ENCODE measurements at regions not wholly inside any gene's neighbourhood (a gene's known extent, or its start where the extent isn't known, plus 50 kb on each side); places are given as distances from the start of the nearest gene placed in this dataset.

- TF ChIP-seq POLR2A (IDR thresholded peaks at IDR 0.05; ENCODE audit: low read depth, low read length) (no peak), TAF1 (IDR thresholded peaks at IDR 0.05; ENCODE audit: borderline replicate concordance, low read depth, low read length) (no peak)
These were observed 76.1 kb downstream of the MSX2 start for GRCh38 chr5:174800435-174800834.
